Gastroesophageal sphincter (tissue), 4 donors: ENCODE measurements at regions not wholly inside any gene's neighbourhood (a gene's known extent, or its start where the extent isn't known, plus 50 kb on each side); places are given as distances from the start of the nearest gene placed in this dataset.

Experiments used
- ATAC-seq: fragments of 150-250 bp; one replicate; pipeline ENCODE4 v1.9.1; 2016; ENCODE audit warnings: mild to moderate bottlenecking, moderate library complexity
- H3K27ac ChIP-seq, 4 donors: fragments of 200-600 bp; sonication (generic) in 3 of 4; 1 replicate in 3 of 4; 2 replicates in 1 of 4; pipeline ENCODE4 v1.5.1; 2016 to 2019
- H3K27me3 ChIP-seq: fragments of 200-600 bp; sonication (generic); one replicate; pipeline ENCODE4 v1.5.1; 2019
- H3K36me3 ChIP-seq, 2 donors: fragments of 200-600 bp; sonication (generic); one replicate each; pipeline ENCODE4 v1.5.1; 2019; ENCODE audit warnings: control low read depth in 1 of 2
- H3K4me1 ChIP-seq, 3 donors: fragments of 200-600 bp; sonication (generic); 1 replicate in 2 of 3; 2 replicates in 1 of 3; pipeline ENCODE4 v1.5.1; 2016 to 2019; ENCODE audit warnings: control low read depth in 2 of 3
- H3K4me3 ChIP-seq, 2 donors: fragments of 200-600 bp; sonication (generic); one replicate each; pipeline ENCODE4 v1.5.1; 2019; ENCODE audit warnings: mild to moderate bottlenecking in 1 of 2, moderate library complexity in 1 of 2
- H3K9me3 ChIP-seq, 3 donors: fragments of 200-600 bp; sonication (generic); one replicate each; pipeline ENCODE4 v1.5.1; 2017 to 2019; ENCODE audit warnings: control low read depth in 2 of 3
- EP300 ChIP-seq: sonication (generic); formaldehyde crosslinking; IDR thresholded peaks from one replicate; pipeline ENCODE4 v1.6.1; 2017; ENCODE audit warnings: antibody characterized with exemption, mild to moderate bottlenecking
- POLR2A ChIP-seq, 2 donors: fragments of 450-650 bp; IDR thresholded peaks; one replicate each; pipeline ENCODE4 v1.6.1; 2017; ENCODE audit warnings: antibody characterized with exemption in 2 of 2, mild to moderate bottlenecking in 2 of 2, moderate library complexity in 1 of 2
- POLR2AphosphoS5 ChIP-seq: sonication (generic); formaldehyde crosslinking; IDR thresholded peaks from one replicate; pipeline ENCODE4 v1.6.1; 2017; ENCODE audit warnings: antibody characterized with exemption
- WGBS, 2 donors: methylation state at CpG; one replicate each; pipeline ENCODE4 v1.1.5; 2018; ENCODE audit warnings: low coverage in 1 of 2; 5-methylcytosine and 5-hydroxymethylcytosine counted together
- TF ChIP-seq, protein P1 (sequence below), 4 experiments: fragments of 200-600 bp in 2 of 4; fragments of 450-650 bp in 2 of 4; sonication (generic) in 1 of 4; IDR thresholded peaks; one replicate each; pipeline ENCODE4 v1.5.1; 2017 to 2019; ENCODE audit warnings: antibody characterized with exemption in 4 of 4, mild to moderate bottlenecking in 2 of 4, moderate library complexity in 2 of 4

DNA sequence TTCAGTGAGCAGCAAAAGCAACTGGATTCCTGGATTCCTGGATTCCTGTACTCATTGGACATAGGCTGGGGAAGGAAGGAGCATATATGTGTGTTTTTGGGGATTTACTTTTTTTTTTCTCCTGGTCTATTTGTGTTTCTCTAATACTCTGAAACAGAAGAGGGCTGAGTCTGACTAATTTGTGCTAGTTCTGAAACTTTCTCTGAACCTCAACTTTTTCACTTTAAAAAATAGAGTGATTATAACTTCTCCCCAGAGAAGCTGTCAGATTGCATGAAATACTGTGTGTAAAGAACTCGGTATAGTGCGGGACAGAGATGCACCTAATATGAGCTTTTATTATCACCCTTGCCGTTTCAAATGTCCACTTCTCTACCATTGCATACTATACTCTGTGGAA is 529.5 kb downstream of the TMTC2 start:
- Histone ChIP-seq H3K36me3 (no peaks in the 10 kb centered on the region), H3K4me1 (no peaks in the 10 kb centered on the region), H3K27me3 (no peaks in the 10 kb centered on the region), H3K27ac (no peak overlapping the region), H3K9me3 (no peaks in the 10 kb centered on the region), H3K4me3 (no peak overlapping the region)
- no peak for ATAC-seq
- 77 to 100% methylated on average over 1 to 3 of the region's 3 CpGs for WGBS, 2 donors
- TF ChIP-seq POLR2AphosphoS5 (no peak), POLR2A (IDR thresholded peaks at IDR 0.05) (no peak), EP300 (no peak)
- TF ChIP-seq, protein P1, sequence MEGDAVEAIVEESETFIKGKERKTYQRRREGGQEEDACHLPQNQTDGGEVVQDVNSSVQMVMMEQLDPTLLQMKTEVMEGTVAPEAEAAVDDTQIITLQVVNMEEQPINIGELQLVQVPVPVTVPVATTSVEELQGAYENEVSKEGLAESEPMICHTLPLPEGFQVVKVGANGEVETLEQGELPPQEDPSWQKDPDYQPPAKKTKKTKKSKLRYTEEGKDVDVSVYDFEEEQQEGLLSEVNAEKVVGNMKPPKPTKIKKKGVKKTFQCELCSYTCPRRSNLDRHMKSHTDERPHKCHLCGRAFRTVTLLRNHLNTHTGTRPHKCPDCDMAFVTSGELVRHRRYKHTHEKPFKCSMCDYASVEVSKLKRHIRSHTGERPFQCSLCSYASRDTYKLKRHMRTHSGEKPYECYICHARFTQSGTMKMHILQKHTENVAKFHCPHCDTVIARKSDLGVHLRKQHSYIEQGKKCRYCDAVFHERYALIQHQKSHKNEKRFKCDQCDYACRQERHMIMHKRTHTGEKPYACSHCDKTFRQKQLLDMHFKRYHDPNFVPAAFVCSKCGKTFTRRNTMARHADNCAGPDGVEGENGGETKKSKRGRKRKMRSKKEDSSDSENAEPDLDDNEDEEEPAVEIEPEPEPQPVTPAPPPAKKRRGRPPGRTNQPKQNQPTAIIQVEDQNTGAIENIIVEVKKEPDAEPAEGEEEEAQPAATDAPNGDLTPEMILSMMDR (IDR thresholded peaks at IDR 0.05): no peak

GRCh38 chr12:83214185-83214584 is 527.5 kb downstream of the TMTC2 start:
- TF ChIP-seq POLR2AphosphoS5: no peak
- no peak for TF ChIP-seq POLR2A (IDR thresholded peaks at IDR 0.05)
- TF ChIP-seq, protein P1 (IDR thresholded peaks at IDR 0.05): no peak
- no peak for TF ChIP-seq EP300
- no peak overlapping the region for H3K27ac ChIP-seq
- H3K36me3 ChIP-seq: no peaks in the 10 kb centered on the region
- WGBS, 2 donors: 38 to 45% methylated on average over 1 of the region's 1 CpG
- no peaks in the 10 kb centered on the region for H3K27me3 ChIP-seq
- no peak for ATAC-seq
- no peaks in the 10 kb centered on the region for H3K4me1 ChIP-seq
- H3K4me3 ChIP-seq: no peak overlapping the region
- H3K9me3 ChIP-seq: no peaks in the 10 kb centered on the region

DNA sequence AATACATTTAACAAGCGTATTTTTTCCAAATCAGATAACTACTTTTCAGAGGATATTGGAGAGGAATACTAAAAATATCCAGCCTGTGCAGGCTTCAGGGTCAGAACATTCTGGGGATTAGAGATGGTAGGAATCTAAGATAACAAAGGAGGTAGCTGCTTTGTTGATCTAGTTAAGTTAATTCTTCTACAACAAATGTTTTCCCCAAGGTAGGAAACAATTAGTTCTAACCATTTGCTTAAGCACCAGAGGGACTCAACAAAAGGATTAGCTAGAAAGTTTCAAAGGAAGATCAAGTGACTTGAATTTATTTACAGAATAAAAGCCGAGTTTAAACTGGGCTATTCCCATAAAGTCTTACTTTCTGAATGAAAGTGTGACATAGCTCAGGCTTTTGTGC is 524.2 kb downstream of the TMTC2 start:
- Histone ChIP-seq H3K27ac (no peak overlapping the region), H3K27me3 (no peaks in the 10 kb centered on the region), H3K4me3 (no peak overlapping the region), H3K4me1 (no peaks in the 10 kb centered on the region), H3K36me3 (no peaks in the 10 kb centered on the region), H3K9me3 (no peaks in the 10 kb centered on the region)
- 68 to 86% methylated on average over 2 of the region's 2 CpGs for WGBS, 2 donors
- no peak for ATAC-seq
- TF ChIP-seq POLR2AphosphoS5 (no peak), POLR2A (IDR thresholded peaks at IDR 0.05) (no peak), EP300 (no peak)
- TF ChIP-seq, protein P1 (IDR thresholded peaks at IDR 0.05): no peak

- TF ChIP-seq POLR2AphosphoS5 (no peak), POLR2A (IDR thresholded peaks at IDR 0.05) (no peak), EP300 (no peak)
- TF ChIP-seq, protein P1 (IDR thresholded peaks at IDR 0.05): no peak
- no peak for ATAC-seq
- no peaks in the 10 kb centered on the region for H3K36me3 ChIP-seq
- H3K9me3 ChIP-seq: no peaks in the 10 kb centered on the region
- no peaks in the 10 kb centered on the region for H3K4me1 ChIP-seq
- H3K4me3 ChIP-seq: no peak overlapping the region
- no peaks in the 10 kb centered on the region for H3K27me3 ChIP-seq
- H3K27ac ChIP-seq: no peak overlapping the region
Observed at GRCh38 chr12:83199069-83199468, 512.4 kb downstream of the TMTC2 start.

DNA sequence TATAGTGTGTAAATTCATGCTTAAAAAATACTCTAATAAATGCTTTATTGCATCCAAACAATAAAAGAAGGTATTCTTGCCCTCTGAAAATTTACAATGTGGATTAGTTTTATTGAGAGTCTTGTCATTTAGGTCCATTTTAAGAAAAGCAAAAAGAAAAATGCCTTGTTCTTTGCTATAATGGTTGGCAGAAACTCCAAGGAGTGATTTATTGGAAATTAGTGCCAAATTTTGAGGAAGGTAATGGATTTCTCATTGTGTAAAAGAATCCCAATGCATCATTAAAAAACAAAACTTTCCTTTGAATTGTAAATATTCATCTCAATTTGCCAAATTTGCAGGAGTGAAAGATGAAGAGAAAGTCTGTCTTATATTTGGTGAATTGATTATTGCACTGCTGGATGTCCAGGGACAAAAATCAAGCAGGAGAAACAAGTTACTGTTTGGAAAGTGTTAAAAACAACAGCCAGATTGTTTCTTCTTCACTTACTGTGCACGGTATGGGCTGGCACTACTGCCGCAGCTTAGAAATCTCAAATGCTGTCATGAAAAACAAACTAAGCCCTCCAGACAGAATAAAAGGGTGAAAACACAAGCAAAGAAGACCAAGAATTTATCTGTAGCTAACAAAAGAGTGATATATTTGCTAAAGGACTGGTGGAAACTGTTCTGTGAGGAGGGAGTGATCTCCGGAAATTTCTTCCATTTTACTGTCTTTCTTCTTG is 511.7 kb downstream of the TMTC2 start:
- no peak overlapping the region for H3K4me3 ChIP-seq
- H3K4me1 ChIP-seq: no peaks in the 10 kb centered on the region
- H3K9me3 ChIP-seq: no peaks in the 10 kb centered on the region
- WGBS, 2 donors: 22 to 25% methylated on average over 3 of the region's 3 CpGs
- no peak overlapping the region for H3K27ac ChIP-seq
- H3K27me3 ChIP-seq: no peaks in the 10 kb centered on the region
- H3K36me3 ChIP-seq: no peaks in the 10 kb centered on the region
- ATAC-seq: no peak
- TF ChIP-seq POLR2AphosphoS5: no peak
- TF ChIP-seq POLR2A (IDR thresholded peaks at IDR 0.05): no peak
- TF ChIP-seq, protein P1 (IDR thresholded peaks at IDR 0.05): no peak
- no peak for TF ChIP-seq EP300
